Omental fat pad (tissue), 3 donors: ENCODE measurements at regions not wholly inside any gene's neighbourhood (a gene's known extent, or its start where the extent isn't known, plus 50 kb on each side); places are given as distances from the start of the nearest gene placed in this dataset.

ENCODE experiments used
- ATAC-seq: fragments of 150-250 bp; one replicate; pipeline ENCODE4 v1.9.1; 2016; ENCODE audit warnings: mild to moderate bottlenecking, moderate library complexity; ENCODE audit not compliant: low FRiP score
- DNase-seq: peaks from one replicate; pipeline ENCODE4 v3.0.0-alpha.2; 2019; ENCODE audit warnings: low spot score
- CTCF ChIP-seq, 3 donors: fragments of 450-650 bp; IDR thresholded peaks; one replicate each; pipeline ENCODE4 v1.5.1; 2016 to 2017; ENCODE audit warnings: antibody characterized with exemption in 3 of 3, mild to moderate bottlenecking in 3 of 3, moderate library complexity in 2 of 3

- no peak for DNase-seq
Measured at GRCh38 chr3:94179059-94179458, 116.2 kb downstream of the NSUN3 start.

GRCh38 chr3:94183551-94183950 is 120.7 kb downstream of the NSUN3 start:
- TF ChIP-seq CTCF (IDR thresholded peaks at IDR 0.05), result no peak
- no peak for DNase-seq
- no peak for ATAC-seq

More at GRCh38 chr3:94179059-94179458, 116.2 kb downstream of the NSUN3 start:
- TF ChIP-seq CTCF (IDR thresholded peaks at IDR 0.05), result no peak
- no peak for ATAC-seq

- DNase-seq (no peak), ATAC-seq (no peak)
- TF ChIP-seq CTCF (IDR thresholded peaks at IDR 0.05), result no peak
Measured at GRCh38 chr3:94184781-94185180, 121.9 kb downstream of the NSUN3 start.

- TF ChIP-seq CTCF (IDR thresholded peaks at IDR 0.05), result no peak
- no peak for ATAC-seq
- DNase-seq, result no peak
Measured at GRCh38 chr3:94185753-94186152, 122.9 kb downstream of the NSUN3 start.

GRCh38 chr3:94187697-94188096 is 124.8 kb downstream of the NSUN3 start:
- no peak for TF ChIP-seq CTCF (IDR thresholded peaks at IDR 0.05)
- ATAC-seq (no peak), DNase-seq (no peak)

- DNase-seq, result no peak
Measured at GRCh38 chr3:94195381-94195780, 132.5 kb downstream of the NSUN3 start.

More at GRCh38 chr3:94195381-94195780, 132.5 kb downstream of the NSUN3 start:
- no peak for ATAC-seq
- TF ChIP-seq CTCF (IDR thresholded peaks at IDR 0.05), result no peak
